Sigmoid colon (tissue), 4 donors: ENCODE measurements at regions not wholly inside any gene's neighbourhood (a gene's known extent, or its start where the extent isn't known, plus 50 kb on each side); places are given as distances from the start of the nearest gene placed in this dataset.

Experiments
- CTCF ChIP-seq, 4 experiments: fragments of 450-650 bp in 3 of 4; fragments of 200-600 bp in 1 of 4; IDR thresholded peaks; one replicate each; pipeline ENCODE4 v1.5.1; 2016 to 2019; ENCODE audit warnings: antibody characterized with exemption in 4 of 4, mild to moderate bottlenecking in 3 of 4, moderate library complexity in 2 of 4
- EP300 ChIP-seq, 4 donors: sonication (generic); formaldehyde crosslinking; IDR thresholded peaks; one replicate each; pipeline ENCODE4 v1.6.1; 2017; ENCODE audit warnings: antibody characterized with exemption in 4 of 4
- POLR2A ChIP-seq, 2 donors: fragments of 450-650 bp; IDR thresholded peaks; one replicate each; pipeline ENCODE4 v1.6.1; 2016; ENCODE audit warnings: antibody characterized with exemption in 2 of 2, mild to moderate bottlenecking in 2 of 2, moderate library complexity in 2 of 2

GRCh38 chr15:77738038-77738370, 105.3 kb upstream of the LINGO1 start:
- TF ChIP-seq CTCF (IDR thresholded peaks at IDR 0.05) (no peak), POLR2A (IDR thresholded peaks at IDR 0.05) (no peak), EP300 (IDR thresholded peaks at IDR 0.05) (no peak)
